NCI-H1436 (cell line): ENCODE measurements at regions not wholly inside any gene's neighbourhood (a gene's known extent, or its start where the extent isn't known, plus 50 kb on each side); places are given as distances from the start of the nearest gene placed in this dataset.
"Not testable (repeated sequence)": the region's sequence is repeated elsewhere in the genome, so short reads cannot be mapped to it uniquely, and the experiment has no call there.

ENCODE experiments used
- DNase-seq: peaks from one replicate; lab custom pipeline; 2025; lab: John Stamatoyannopoulos, UW

DNA sequence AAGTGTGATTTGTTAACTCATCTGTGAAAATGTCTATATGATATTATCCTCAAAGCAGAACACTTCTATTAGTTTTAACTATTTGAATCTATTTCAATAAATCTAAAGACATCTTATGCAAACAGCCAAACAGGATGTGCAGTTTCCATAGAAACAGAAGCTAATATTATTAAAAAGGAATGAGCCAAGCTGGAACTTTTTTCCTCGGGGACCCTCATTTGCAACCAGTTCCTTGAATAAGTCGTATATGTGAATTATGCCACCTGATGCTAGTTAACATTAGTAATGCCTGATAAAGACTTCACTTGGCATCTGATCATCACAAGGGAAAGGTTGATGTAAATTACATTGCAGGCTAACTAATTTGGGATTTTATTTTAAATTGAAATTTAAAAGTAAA, 216.9 kb upstream of the SMLR1 start:
- DNase-seq, result no peak

DNA sequence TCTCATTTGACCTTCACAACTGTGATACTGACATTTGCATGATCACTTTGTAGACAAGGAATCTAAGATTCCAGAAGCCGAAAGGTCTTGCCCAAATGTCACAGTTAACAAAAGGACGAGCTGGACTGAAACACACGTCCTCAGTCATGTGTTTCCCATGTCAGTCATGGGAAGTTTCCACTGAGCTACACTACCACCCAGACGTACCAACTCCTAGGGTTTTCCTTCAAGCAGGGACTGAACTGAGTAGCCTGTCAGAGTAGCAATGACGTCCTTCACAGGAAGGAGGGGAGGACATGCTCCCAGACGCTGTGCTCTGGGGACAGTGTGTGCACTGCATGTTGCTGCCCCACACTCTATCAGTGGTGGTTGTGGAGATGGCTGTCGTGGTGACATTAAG, 215.8 kb upstream of the SMLR1 start:
- DNase-seq, result no peak

GRCh38 chr6:130613176-130613575, 214.0 kb upstream of the SMLR1 start:
- DNase-seq, result no peak

GRCh38 chr6:130615816-130616215, 211.4 kb upstream of the SMLR1 start:
- no peak for DNase-seq

DNA sequence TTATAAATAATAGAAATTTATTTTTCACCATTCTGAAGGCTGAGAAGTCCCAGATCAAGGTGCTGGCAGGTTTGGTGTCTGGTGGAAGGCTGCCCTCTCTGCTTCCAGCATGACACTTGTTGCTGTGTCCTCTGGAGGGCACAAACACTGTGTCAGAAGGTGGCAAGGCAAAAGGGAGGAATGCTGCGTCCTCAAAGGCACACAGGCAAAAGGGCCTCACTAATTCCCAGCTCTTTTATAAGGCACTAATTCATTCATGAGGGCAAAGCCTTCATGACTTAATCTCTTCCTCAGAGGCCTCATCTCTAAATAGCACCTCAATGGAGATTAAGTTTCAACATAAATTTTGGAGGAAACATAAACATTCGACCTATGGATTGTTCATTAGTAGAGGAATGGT, 209.5 kb upstream of the SMLR1 start:
- DNase-seq, result no peak

DNA sequence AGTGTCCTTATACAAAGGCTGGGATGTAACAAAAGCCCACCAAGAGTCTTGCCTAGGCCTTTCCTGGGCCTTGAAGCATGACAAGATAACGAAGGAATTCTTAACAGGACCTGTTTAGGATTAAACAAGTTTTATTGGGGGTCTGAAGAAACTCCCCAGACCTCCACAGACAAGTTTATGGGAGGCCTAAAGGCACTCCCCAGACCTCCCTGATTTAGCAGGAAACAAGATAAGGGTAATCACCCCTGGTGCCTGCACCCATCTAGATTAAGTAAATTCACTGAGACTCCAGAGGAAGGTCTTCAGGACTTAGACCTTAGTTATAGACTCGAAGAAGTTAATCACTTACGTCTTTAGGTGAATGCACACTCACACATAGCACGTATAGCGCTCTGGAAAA, 208.4 kb upstream of the SMLR1 start:
- not testable (repeated sequence) for DNase-seq

GRCh38 chr6:130620338-130620781, 206.8 kb upstream of the SMLR1 start:
- no peak for DNase-seq

GRCh38 chr6:130622142-130622541, 205.1 kb upstream of the SMLR1 start:
- no peak for DNase-seq

- no peak for DNase-seq
Observed at GRCh38 chr6:130624046-130624445, 203.2 kb upstream of the SMLR1 start.

GRCh38 chr6:130625825-130626527, 201.2 kb upstream of the SMLR1 start:
- DNase-seq, result no peak

DNA sequence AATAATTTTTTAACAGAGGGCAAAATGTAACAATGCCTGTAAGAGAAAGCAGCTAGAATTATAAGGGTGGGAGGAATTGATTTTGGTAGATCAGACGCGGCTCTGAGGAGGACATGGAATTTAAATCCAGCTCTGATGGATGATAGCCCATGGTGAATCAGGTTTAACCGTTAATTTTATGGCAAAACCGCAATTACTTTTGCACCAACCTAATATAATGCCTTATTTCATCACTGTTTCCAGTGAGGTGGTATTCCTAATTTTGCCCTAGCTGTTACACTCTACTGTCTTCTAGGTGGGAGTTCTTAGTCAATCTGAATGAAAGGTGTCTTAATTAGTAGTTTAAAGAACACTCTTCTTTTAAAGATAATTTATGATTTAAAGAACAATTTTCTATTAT, 198.3 kb upstream of the SMLR1 start:
- DNase-seq, result no peak

DNA sequence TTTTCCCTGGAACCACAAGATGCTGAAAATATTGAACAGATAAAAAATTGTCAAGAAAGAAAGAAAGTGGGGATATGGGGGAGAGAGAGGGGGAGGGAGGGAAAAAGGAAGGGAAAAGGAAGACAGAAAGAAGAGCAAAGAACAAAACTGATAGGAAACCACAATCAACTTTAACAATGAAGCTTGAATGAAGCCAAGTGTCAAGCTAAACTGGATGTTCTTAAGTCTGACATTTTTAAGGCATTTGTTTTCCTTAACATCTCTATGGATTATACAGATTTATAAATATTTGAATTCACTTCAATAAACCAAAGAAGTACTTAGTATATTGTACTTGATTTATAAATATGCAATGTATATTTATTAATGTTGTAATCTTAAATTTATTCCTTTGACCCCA, 197.6 kb upstream of the SMLR1 start:
- no peak for DNase-seq

- peak; percentile 46 for DNase-seq
Observed at GRCh38 chr6:130632277-130632676, 194.9 kb upstream of the SMLR1 start.

GRCh38 chr6:130632897-130633296, 194.3 kb upstream of the SMLR1 start:
- no peak for DNase-seq

DNA sequence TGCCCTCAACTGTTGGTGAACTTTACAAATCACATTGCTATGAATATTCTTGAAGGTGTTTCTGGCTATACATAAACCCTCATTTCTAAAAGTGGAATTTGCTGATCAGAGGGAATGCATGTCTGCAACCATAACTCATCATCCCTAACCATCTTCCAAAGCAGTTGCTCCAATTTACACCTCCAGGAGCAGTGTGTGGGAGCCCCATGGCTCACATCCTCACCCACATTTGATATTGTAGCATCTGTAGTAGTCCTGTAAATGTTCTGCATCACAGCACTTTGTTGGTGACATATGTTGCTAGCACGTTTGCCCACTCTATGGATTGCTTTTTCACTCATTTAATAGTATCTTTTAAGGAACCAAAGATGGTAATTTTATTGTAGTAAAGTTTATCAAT, 183.8 kb upstream of the SMLR1 start:
- no peak for DNase-seq

DNA sequence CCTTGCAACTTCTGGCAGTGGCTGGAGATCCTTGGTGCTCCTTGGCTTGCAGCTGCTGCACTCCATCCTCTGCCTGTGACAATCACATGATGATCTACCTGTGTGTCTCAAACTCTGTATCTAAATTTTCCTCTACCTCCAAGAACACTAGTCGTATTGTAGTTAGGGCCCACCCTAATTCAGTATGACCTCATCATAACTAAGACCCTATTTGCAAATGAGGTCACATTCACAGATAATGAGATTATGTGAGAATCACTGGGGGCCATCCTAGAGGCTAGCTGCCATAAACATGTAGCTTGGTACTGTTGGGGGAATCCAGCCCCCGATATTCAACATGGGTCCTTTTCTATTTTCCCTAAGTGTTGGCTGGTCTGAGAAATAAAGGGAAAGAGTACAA, 183.0 kb upstream of the SMLR1 start:
- no peak for DNase-seq

GRCh38 chr6:130644769-130645168, 182.4 kb upstream of the SMLR1 start:
- not testable (repeated sequence) for DNase-seq

- DNase-seq, result no peak
Observed at GRCh38 chr6:130647246-130647645, 180.0 kb upstream of the SMLR1 start.

- DNase-seq, result no peak
Observed at GRCh38 chr6:130655586-130655985, 171.6 kb upstream of the SMLR1 start.

DNA sequence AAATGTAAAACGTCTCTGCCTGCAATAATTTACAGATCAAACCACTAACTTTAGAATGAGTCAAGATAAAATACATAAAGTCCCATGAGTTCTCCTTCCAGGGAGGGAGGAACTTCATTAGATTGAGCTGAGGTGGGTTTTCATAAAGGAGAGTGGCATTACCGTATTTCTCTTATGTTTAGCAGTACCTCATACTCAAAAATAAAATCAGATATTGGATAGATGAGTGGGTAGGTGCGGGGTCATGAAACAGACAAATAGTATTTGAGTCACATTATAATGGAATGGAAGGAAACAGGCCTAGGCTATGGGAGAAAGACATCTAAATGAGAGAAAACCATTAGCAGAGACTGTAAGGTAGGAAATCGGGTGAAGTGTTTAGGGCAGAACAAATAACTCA, 166.1 kb upstream of the SMLR1 start:
- DNase-seq, result no peak

DNA sequence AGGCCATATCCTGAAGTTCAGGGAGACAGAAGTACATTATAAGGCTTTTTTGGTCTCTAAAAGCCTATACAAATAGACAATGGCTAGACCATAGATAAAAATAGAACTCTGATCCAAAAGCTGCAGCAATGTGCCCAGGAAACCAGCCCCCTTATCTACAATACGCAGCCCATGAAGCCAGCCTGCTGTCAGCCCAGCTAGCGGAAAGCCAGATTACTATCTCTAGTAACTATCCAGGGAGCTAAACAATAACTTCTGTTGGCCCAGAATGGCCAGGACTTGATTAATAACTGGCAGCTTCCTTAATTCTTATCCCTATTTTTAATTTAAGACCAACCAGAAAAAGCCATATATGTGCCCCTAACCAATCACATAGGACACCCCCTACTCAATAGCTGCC, 160.4 kb upstream of the SMLR1 start:
- no peak for DNase-seq

DNA sequence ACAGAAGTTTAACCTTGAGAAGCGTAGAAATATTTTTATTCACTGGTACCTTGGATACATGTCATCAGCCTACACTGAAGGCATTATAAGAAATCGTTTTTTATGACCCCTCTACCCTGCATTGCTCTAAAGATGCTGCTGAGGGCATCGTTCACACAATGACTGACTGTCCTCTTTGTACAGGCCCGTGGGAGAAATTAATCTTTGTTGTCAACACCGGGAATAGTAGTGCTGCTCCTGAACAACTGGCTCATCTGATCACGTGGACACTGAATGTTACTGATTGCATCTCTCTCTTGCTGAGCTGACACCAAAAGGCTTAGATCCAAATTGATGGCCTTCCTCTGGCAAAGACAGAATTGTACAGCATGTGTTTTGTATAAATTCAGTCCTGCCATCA, 157.1 kb upstream of the SMLR1 start:
- no peak for DNase-seq

- no peak for DNase-seq
Observed at GRCh38 chr6:130671119-130671518, 156.1 kb upstream of the SMLR1 start.

DNA sequence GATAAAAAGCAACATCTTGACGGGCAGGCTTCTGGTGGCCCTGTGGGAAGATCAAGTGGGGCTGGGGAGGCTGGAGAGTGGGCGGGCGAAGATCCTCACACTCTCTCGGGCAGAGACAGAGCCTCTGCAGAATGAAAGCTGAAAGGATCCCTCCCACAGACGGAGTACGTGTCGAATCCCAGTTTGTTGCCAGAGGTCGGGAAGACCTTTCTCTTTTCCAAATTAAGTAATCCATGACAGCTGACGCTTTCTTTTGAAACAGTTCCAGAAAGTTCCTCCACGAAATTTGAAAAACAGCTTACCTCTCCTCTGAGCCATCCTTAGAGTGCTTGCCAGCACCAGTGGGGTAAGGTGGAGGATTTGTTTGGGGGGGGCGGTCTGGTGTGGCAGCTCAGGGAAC, 155.6 kb upstream of the SMLR1 start:
- DNase-seq, result no peak

GRCh38 chr6:130672153-130672552, 155.1 kb upstream of the SMLR1 start:
- no peak for DNase-seq
